NCI-H82 treated with DMSO at 0.1 percent for 48 hours (cell line): ENCODE measurements at regions not wholly inside any gene's neighbourhood (a gene's known extent, or its start where the extent isn't known, plus 50 kb on each side); places are given as distances from the start of the nearest gene placed in this dataset.
"Not testable (repeated sequence)": the region's sequence is repeated elsewhere in the genome, so short reads cannot be mapped to it uniquely, and the experiment has no call there.

Experiments
- DNase-seq: peaks from one replicate; lab custom pipeline; 2025; ENCODE audit not compliant: unreplicated experiment; lab: John Stamatoyannopoulos, UW

DNA sequence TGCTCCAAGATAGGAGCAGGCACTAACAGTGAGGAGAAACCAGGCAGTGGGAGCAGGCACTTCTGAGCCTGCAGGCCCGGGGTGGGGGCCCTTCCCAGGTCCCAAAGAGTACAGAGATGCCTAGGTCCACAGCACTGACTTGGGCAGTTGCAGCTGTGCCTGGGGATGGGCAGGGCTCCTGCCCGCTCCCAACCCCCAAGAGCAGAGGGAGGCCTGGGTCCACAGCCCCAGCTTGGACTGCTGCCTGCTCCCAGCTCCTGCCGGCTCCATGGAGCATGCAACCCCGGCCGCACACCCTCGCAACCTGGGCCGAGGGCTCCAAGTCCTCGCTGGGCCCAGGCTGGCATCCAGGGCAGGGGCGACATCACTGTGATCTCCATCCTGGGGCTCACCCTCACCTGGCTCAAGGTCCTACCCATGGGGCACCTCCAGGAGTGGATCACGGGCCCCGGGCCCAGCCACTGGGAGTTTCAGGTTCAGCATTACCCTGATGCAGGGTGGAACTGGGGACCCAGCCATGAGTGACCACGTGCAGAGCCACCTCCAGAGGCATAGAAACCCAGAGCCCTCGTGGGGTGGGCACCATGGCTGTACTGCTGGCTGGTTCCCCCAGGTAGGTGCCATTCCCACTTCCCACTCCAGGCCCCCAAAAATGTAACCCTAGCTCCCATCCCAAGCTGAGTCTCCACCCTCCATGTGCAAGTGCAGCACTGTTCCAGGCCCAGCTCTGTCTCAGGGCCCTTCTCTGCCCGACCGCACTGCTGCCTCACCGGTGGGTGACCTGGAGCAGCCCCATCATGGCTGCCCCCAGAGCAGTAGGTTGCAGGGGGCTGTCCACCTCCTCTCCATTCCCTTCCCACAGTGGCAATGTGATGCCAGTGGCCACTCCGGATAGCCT, 325.6 kb downstream of the NR4A2 start:
- DNase-seq = no peak

GRCh38 chr2:156005999-156006712, 326.4 kb downstream of the NR4A2 start:
- no peak for DNase-seq

- no peak for DNase-seq
Measured at GRCh38 chr2:156005531-156005930, 327.0 kb downstream of the NR4A2 start.

DNA sequence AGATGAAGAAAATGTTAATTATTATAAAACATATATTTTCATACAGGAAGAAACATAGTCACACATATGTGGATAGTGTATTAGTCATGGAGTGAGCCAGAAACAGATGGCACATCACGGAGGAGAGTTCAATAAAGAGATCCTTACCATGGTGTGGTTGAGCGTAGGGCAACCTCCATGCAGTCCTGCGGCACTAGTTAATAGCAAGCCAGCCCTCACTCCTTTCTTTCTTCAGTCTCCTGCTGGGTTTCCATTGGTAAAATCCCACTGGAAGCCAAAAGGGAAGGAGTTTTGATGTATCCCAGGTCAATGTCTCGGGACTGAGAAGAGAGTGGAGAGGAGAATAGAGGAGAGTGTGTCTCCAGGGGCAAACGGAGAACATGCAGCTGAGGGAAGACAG, 328.1 kb downstream of the NR4A2 start:
- no peak for DNase-seq

DNA sequence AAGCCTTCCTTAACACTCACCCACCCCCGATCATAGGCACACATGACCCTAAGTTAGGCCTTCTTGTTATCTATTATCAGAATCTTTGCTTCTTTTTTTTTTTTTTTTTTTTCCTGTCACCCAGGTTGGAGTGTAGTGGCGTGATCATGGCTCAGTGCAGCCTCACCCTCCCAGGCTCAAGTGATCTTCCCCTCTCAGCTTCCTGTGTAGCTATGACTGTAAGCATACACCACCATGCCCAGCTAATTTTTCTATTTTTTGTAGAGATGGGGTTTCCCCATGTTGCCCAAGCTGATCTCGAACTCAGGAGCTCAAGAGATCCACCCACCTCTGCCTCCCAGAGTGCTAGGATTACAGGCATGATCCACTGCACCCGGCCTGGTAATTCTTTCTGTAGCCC, 328.7 kb downstream of the NR4A2 start:
- no peak for DNase-seq

DNA sequence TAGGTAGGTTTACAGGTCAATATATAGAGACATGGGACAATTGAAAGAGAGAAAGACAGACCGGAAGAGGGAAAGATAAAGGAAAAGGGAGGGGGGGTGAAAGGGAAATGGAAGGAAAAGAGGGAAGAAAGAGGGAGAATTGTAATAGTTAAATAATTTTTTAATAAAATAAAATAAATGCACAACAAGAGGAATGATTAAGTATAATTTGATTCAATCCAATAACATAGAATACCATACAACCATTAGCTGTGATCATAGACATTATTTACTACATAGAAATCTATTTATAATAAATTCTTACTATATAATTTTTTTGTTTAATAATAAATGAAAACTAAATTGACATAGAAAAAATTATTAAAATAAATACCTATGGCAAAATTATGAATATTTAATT, 330.7 kb downstream of the NR4A2 start:
- no peak for DNase-seq

GRCh38 chr2:155997538-155997937, 335.0 kb downstream of the NR4A2 start:
- DNase-seq = no peak

DNA sequence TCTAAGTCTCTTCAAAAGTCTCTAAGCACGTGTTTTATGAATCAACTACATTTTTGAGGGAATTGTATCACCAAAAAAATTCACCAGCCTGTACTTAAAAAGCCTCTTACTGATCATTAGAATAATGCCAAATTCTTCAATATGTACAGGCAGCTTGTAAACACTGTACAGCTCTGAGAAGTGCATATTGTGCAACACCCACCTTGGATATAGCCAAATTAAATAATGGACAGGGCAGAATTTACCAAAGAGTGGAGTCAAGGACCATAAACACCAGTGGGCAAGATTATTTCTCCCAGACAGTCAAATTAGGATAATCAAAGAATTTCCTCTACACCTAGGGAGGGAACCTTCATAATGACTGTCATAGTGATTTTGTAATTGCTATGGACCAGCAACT, 338.2 kb downstream of the NR4A2 start:
- DNase-seq = no peak

GRCh38 chr2:155983845-155984244, 348.7 kb downstream of the NR4A2 start:
- no peak for DNase-seq

- no peak for DNase-seq
Measured at GRCh38 chr2:155982135-155982534, 350.4 kb downstream of the NR4A2 start.

- DNase-seq = no peak
Measured at GRCh38 chr2:155980941-155981560, 351.5 kb downstream of the NR4A2 start.

GRCh38 chr2:155975734-155976133, 356.8 kb downstream of the NR4A2 start:
- no peak for DNase-seq

DNA sequence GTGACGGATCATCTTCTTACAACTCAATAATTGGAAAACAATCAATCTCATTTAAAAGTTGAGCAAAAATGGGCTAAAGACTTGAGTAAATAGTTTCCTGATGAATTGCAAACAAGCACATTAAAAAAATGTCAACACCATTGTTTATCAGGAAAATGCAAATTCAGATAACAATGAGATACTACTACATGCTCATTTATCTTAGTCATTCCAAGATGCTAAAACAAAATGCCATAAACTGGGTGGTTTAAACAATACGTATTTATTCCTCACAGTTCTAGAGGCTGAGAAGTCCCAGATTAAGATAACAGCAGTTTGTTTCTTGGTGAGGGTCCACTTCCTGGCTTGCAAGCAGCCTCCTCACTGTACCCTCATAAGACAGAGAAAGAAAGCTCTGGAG, 359.6 kb downstream of the NR4A2 start:
- no peak for DNase-seq

DNA sequence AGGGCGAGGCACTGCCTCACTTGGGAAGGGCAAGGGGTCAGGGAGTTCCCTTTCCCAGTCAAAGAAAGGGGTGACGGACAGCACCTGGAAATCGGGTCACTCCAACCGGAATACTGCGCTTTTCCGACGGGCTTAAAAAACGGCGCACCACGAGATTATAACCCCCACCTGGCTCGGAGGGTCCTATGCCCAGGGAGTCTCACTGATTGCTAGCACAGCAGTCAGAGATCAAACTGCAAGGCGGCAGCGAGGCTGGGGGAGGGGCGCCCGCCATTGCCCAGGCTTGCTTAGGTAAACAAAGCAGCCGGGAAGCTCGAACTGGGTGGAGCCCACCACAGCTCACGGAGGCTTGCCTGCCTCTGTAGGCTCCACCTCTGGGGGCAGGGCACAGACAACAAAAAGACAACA, 366.5 kb downstream of the NR4A2 start:
- DNase-seq = not testable (repeated sequence)

- no peak for DNase-seq
Measured at GRCh38 chr2:155965415-155966063, 367.0 kb downstream of the NR4A2 start.

- peak; percentile 61 for DNase-seq
Measured at GRCh38 chr2:155961641-155962040, 370.9 kb downstream of the NR4A2 start.

DNA sequence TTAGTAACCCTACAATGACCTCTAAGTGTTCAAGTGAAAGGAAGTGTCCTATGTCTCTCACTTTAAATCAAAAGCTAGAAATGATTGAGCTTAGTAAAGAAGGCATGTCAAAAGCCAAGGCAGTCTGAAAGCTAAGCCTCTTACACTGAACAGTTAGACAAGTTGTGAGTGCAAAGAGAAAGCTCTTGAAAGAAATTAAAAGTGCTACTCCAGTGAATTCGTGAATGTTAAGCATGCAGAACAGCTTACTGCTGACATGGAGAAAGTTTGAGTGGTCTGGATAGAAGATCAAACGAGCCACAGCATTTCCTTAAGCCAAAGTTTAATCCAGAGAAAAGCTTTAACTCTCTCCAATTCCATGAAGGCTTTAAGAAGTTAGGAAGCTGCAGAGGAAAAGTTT, 373.7 kb downstream of the NR4A2 start:
- DNase-seq = no peak

GRCh38 chr2:155947069-155947468, 385.5 kb downstream of the NR4A2 start:
- DNase-seq = peak; percentile 94

DNA sequence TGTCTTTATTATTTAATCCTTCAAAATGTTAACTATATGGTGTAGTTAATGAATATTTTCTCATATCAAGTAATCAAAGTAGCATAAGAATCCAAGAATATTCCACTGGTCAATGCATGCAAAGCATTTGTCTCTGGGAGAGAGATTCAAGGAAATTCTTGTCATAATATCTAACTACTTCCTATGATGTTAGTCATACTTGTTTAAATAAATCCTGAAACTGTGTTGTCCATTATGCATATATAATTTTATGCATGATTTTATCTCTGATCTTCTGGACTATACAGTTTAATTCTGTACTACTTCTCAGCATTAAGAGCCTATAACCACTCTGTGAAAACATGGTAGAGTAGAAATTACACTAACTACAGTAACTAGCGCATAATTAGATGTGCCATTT, 388.3 kb downstream of the NR4A2 start:
- DNase-seq = no peak

DNA sequence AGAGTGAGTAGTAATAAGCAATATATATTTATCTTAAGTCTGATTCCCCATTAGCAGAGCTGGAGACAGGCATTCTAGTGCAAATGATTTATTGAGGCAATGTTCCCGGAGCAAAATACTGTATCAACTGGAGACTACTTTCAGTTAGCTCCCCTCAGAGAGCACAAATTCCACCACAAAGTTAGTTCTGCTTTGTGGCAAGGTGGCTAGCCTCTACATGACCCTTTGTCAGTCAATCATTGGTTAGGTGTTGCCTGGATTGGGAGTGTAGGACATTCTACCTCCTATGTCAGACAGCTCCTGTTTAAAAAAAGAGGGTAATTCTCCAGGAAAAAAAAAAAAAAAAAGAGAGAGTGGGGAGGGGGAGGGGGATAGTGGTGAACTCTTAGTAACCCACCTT, 402.2 kb downstream of the NR4A2 start:
- DNase-seq = no peak

GRCh38 chr2:155917380-155917779, 415.1 kb downstream of the NR4A2 start:
- DNase-seq = no peak
